Coronary artery (tissue), 2 donors: ENCODE measurements at regions not wholly inside any gene's neighbourhood (a gene's known extent, or its start where the extent isn't known, plus 50 kb on each side); places are given as distances from the start of the nearest gene placed in this dataset.
"Not testable (repeated sequence)": the region's sequence is repeated elsewhere in the genome, so short reads cannot be mapped to it uniquely, and the experiment has no call there.

Source experiments
- DNase-seq: peaks from one replicate; pipeline ENCODE4 v3.0.0-alpha.2; 2017; ENCODE audit warnings: low spot score
- H3K27ac ChIP-seq, 2 donors: fragments of 200-600 bp; sonication (generic); one replicate each; pipeline ENCODE4 v1.5.1; 2016 to 2019
- H3K4me3 ChIP-seq: fragments of 200-600 bp; sonication (generic); 2 replicates; pipeline ENCODE4 v1.5.1; 2016; ENCODE audit warnings: mild to moderate bottlenecking, moderate library complexity
- TF ChIP-seq, protein P1 (sequence below): fragments of 200-600 bp; sonication (generic); IDR thresholded peaks from one replicate; pipeline ENCODE4 v1.5.1; 2019; ENCODE audit warnings: antibody characterized with exemption

DNA sequence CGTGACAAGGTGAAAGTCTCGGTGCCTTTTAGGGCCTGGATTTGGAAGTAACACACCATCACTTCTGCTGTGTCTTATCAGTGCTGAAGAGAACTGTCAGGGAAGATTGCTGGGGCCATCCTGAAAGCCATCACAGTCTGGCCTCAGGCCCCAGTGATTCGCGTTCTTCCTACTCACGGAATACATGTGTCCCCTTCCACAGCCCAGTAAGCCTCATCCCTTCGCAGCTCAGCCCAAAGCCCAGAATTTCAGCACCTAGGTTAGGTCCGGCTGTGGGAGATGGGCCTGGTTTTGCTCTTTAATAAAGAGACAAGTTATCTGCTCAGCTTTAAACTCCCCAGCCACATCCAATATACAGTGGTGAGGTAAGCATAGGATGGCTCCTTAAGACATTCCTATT, 113.0 kb upstream of the SPACA7 start:
- Histone ChIP-seq H3K4me3 (no peak overlapping the region), H3K27ac (no peak overlapping the region)
- TF ChIP-seq, protein P1, sequence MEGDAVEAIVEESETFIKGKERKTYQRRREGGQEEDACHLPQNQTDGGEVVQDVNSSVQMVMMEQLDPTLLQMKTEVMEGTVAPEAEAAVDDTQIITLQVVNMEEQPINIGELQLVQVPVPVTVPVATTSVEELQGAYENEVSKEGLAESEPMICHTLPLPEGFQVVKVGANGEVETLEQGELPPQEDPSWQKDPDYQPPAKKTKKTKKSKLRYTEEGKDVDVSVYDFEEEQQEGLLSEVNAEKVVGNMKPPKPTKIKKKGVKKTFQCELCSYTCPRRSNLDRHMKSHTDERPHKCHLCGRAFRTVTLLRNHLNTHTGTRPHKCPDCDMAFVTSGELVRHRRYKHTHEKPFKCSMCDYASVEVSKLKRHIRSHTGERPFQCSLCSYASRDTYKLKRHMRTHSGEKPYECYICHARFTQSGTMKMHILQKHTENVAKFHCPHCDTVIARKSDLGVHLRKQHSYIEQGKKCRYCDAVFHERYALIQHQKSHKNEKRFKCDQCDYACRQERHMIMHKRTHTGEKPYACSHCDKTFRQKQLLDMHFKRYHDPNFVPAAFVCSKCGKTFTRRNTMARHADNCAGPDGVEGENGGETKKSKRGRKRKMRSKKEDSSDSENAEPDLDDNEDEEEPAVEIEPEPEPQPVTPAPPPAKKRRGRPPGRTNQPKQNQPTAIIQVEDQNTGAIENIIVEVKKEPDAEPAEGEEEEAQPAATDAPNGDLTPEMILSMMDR: no peak
- no peak for DNase-seq

DNA sequence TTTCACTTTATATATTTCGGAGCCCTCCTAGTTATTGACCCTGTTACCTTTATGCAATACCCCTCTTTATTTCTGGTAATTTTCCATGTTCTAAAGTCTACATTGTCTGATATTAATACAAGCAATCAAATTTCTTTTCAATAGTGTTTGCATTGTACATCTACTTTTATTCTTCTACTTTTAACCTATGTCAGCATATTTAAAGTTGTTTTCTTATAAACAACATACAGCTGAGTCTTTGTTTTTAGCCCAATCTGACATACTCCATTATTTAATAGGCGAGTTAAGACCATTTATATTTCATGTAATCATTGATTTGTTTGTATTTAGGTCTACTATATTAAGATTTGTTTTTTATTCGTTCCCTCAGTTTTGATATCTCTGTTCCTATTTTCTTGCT, 108.5 kb upstream of the SPACA7 start:
- Histone ChIP-seq H3K4me3 (no peak overlapping the region), H3K27ac (no peak overlapping the region)
- TF ChIP-seq, protein P1: no peak
- DNase-seq: no peak

DNA sequence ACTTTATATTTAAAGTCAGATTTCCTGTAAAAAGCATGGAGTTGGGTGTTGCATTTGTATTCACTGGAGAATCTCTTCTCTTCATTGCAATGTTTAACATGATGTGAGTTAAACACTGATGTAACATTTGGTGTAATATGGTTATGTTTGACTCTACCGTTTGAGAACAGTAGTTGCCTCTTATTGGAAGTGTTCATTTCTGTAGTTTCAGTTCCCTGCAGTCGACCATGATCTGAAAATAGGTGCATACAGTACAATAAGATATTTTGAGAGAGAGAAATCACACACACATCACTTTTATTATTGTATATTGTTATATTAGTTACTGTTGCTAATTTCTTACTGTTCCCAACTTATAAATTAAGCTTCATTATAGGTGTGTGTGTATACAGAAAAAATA, 105.2 kb upstream of the SPACA7 start:
- H3K4me3 ChIP-seq: no peak overlapping the region
- no peak overlapping the region for H3K27ac ChIP-seq
- TF ChIP-seq, protein P1: no peak

DNA sequence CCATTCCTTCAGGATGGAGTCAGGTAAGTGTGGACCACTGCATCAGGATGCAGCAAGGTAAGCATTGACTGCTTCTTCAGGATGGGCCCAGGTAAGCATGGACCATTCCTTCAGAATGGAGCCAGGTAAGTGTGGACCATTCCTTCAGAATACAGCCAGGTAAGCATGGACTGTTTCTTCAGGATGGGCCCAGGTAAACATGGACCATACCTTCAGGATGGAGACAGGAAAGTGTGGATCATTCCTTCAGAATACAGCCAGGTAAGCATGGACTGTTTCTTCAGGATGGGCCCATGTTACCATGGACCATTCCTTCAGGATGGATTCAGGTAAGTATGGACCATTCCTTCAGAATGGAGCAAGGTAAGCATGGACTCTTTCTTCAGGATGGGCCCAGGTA, 89.4 kb upstream of the SPACA7 start:
- H3K4me3 ChIP-seq, H3K27ac ChIP-seq, DNase-seq: not testable (repeated sequence)

More for the DNA sequence above, 105.2 kb upstream of the SPACA7 start:
- DNase-seq: no peak

DNA sequence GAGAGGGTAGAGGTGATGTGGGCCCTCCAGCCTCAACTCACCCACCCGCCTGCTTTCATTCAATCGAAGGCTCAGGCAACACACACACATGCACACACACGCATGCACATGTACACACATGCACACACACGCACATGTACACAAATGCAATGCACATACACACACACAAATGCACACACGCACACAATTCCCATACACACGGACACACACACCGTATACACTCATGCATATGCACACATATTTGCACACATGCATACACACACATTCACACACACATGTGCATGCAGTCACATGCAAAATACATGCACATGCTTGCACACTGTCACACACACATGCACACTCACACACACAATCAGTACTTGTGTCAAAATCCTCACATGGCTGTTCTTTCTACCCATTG, 55.9 kb upstream of the SPACA7 start:
- no peak overlapping the region for H3K4me3 ChIP-seq
- no peak overlapping the region for H3K27ac ChIP-seq
- TF ChIP-seq, protein P1: no peak
- DNase-seq: peak; percentile 26

DNA sequence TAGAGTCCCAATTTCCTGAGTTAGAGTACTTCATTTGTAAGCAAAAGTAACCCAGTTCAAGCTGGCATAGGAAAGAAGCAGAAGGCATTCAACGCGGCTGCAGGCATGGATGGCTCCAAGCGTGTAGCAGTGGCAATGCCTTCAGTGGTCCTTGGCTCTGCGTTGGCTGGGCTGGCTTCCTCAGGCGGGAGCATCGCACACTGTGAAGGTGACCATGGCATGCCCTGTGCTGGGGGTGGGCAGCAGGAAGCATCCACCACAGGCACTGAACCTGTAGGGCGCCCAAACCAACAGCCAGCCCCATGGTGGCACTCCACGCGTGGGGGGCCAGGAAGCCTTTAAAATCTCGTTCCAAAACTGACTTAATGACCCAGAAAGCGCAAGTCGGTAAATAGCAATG, 53.6 kb upstream of the SPACA7 start:
- H3K4me3 ChIP-seq: no peak overlapping the region
- TF ChIP-seq, protein P1: no peak
- DNase-seq: peak; percentile 31
- H3K27ac ChIP-seq: no peak overlapping the region

DNA sequence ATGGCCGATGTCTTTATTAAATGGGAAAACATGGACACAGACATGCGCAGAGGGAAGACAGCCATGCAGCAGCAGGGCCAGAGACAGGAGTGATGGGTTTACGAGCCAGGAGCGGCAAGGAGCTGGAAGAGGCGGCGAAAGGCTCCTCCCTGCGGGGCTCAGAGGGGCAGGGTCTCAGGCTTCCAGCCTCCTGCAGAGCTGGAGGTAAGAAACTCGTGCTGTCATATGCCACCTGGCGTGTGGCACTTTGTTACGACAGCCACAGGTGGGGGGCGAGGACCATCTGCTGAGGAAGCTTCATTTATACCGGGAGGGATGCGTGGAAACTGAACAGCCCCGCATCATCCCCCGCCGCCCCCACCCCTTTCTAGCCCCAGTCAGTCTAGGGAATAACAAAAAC, 52.0 kb upstream of the SPACA7 start:
- H3K4me3 ChIP-seq: no peak overlapping the region
- peak; percentile 36 for DNase-seq
- TF ChIP-seq, protein P1: no peak
- H3K27ac ChIP-seq: no peak overlapping the region

DNA sequence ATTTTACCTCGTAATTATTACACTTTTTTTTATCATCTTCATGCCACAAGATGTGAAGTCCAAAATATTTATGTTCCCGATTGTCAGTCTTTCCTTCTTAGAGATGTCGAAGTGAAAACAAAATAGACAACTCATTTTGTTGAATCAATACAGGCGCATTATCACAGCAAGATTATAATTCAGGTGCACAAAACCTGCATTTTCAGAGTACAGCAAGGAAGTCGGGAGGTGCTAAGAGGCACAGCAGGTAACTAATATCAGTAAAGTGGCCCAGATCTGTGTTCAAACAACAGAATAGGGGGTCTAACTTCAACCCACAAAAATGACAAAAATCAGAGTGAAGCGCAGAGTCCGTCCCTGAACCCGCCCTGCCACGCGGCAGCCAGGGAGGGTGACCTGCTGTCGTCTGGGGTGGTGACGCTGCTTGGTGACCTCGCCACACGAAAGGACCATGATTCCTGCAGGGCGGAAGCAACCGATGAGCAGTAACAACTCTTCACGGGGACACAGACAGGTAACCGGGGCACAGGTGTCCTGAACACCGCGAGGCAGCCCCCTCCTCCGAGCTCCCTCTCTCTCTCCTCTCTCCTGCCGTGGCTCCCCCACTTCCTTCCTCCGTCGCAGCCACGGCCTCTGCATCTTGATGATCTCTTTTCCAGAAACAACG, 50.9 kb upstream of the SPACA7 start:
- DNase-seq: peak; percentile 21
- TF ChIP-seq, protein P1: no peak
- no peak overlapping the region for H3K27ac ChIP-seq
- no peak overlapping the region for H3K4me3 ChIP-seq
